DMS153 treated with DMSO at 0.1 percent for 48 hours (cell line): ENCODE measurements at regions not wholly inside any gene's neighbourhood (a gene's known extent, or its start where the extent isn't known, plus 50 kb on each side); places are given as distances from the start of the nearest gene placed in this dataset.
"Not testable (repeated sequence)": the region's sequence is repeated elsewhere in the genome, so short reads cannot be mapped to it uniquely, and the experiment has no call there.

Experiments
- DNase-seq: peaks from one replicate; lab custom pipeline; 2025; ENCODE audit not compliant: unreplicated experiment; lab: John Stamatoyannopoulos, UW

DNA sequence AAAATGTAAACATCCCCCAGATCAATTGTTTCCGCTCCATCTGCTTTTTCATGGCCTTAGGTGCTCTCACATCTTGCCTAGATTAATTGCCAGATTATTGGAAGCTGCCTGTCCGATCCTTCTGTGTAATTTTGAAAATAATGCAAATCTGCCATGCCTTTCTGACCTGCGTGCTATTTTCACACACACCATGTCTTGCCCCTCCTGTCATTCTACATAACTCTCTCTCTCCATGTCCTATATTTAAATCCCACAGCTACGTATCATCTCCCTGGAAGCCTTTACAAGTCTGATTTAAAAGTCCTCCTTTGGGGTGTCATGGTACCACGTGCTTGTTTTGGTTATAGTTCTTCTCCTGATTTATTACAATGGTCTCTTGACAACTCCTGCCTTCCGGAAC, 247.6 kb upstream of the ELAVL2 start:
- DNase-seq, result no peak

DNA sequence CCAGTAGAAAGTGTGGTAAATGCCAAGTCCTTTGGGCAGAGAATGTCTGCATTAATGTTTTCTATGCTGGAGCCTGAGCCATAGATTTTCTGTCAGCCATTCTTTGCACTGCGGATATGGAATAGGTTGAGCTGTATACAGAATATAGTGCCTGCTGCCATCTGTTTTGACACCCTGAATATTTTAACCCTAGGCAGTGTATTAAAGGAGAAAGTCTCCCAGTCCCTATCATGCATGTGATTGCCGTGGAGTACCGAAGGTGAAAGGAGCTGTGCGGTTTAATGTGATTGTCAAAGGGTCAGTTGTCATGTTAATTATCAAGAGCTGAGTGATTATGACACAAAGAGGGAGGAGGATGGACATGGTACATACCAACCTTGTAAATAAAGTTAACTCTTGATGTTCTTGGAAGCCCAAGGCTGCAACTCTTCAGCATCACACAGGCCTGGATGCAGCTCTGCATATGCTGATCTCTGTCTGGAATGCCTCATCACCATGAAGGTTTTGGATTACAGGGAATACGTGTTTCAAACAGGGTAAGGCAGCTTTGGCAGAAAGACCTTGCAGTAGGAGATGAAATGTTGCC, 247.1 kb upstream of the ELAVL2 start:
- no peak for DNase-seq

DNA sequence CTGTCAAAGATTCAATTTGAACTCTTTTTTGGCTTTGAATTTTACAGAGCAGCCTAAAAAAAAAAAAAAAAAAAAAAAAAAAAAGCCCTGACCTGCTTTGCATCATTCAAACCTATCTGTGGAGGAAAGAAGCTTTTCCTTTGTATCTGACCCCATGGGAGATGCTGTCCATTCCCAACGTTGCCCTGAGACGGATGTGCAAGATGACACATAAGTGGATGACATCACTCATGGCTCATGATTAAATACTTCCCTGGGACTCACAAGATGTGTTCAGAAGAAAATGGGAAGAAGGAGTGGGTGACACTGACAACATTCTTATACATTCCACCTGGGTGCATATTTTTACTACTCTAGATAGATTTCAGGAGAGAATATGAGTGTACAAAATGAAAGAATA, 245.7 kb upstream of the ELAVL2 start:
- no peak for DNase-seq

DNA sequence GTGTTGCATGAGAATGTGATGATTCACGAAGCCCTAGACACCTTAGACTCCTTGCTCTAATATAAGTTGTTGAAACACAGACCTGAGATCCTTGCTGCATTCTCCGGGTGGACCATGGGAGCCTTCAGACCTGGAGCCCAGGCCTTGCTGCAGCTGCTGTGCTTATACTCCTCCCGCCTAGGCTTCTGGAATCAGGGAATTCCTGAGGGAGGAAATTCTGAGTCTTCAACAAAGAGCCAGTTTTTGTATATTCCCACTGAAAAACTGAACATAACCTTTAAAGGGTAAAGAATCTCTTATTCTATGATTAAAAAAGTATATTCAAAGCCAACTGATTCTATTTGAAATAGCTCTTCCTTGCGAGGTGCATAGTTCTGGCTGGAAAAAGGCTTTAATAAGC, 245.1 kb upstream of the ELAVL2 start:
- no peak for DNase-seq

DNA sequence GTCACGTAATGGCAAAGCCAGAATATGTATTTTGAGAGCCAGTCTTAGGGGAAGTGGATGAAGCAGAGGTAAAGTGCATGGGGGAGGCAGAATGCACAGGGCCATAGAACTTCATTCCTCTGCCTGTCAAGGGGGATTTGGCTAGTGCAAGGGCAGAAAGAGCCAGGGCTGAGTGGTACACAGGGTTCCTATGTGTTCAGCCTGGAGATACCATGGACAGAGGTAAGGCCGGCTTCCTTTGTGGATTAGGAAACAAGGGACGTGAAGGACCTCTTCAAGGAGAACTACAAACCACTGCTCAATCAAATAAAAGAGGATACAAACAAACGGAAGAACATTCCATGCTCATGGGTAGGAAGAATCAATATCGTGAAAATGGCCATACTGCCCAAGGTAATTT, 241.1 kb upstream of the ELAVL2 start:
- DNase-seq, result not testable (repeated sequence)

DNA sequence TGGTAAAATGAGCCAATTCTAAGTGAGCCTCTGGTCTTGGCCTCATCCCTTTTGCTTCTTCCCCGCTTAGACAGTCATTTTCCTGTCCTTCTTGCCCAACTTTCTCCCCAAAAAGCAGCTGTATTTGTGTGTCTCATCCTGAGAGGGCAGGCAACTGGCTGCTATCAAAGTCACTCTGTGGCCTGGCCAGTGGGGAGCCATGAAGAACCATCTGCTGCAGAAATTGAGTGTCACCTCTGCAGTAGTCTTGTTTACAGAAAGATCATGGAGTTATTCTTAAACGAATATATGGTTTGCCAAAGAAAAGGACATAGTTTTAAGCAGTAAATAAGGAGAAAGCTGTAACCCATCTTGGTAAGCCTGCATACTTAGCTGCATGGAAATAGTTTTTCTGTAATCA, 233.6 kb upstream of the ELAVL2 start:
- DNase-seq, result no peak

DNA sequence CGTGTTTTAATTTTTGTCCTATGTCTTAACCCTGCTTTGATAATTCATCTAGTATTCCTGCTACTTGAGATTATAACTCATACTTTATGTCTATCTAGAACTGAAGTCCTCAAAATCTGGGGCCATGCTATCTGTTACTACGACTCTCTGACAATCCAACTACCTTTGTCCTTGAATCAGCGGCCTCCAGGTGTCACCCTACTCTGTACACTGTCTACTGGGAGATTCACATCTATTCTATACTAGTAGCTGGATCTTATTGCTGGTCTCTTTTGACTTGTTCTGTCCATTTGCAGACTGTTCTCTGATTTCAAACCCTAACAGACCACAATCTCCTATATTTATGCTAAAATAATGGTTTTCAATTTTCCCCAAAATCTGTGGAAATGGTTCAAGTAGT, 225.5 kb upstream of the ELAVL2 start:
- DNase-seq, result no peak

DNA sequence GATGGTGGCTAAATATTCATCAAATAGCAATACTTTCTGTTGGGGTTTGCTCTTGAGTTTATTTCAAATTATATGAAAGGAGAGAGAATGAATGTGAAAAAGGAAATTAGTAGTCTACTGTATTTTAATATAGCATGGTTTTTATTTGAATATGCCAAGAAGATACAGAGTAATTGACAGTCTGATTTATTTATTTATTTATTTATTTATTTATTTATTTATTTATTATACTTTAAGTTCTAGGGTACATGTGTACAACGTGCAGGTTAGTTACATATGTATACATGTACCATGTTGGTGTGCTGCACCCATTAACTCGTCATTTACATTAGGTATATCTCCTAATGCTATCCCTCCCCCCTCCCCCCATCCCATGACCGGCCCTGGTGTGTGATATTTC, 224.2 kb upstream of the ELAVL2 start:
- DNase-seq, result not testable (repeated sequence)

DNA sequence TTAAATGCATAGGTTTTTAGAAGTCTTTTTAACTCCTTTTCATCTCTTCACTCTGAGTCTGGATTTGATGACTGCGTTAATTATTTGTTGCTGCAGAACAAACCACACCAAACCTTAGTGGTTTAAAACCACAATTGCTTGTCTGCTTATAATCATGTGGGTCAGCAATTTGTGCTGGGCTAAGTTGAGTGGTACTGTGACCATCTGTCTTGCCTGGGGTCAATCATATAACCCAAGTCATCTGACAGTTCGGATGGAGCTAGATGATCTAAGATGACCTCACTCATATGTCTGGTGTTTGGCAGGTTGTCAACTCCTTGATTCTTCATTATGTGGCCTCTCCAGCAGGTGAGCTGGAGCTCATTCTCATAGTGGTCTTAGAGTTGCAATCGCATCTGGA, 219.1 kb upstream of the ELAVL2 start:
- DNase-seq, result no peak

DNA sequence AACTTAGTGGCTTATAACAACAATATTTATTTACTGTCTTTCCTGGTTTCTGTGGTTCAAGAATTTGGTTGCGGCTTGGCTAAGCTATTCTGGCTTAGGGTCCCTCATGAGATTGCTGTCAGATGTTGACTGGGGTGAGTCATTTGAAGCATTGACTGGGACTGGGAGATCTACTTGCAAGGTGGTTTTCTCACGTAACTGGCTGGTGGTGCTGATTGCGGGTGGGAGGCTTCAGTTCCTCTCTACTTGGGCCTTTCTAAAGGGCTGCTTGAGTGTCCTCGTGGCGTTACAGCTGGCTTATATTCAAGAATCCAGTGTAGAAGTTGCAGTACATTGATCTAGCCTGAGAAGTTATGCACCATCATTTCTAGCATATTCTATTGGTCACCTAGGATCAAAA, 218.5 kb upstream of the ELAVL2 start:
- DNase-seq, result no peak

DNA sequence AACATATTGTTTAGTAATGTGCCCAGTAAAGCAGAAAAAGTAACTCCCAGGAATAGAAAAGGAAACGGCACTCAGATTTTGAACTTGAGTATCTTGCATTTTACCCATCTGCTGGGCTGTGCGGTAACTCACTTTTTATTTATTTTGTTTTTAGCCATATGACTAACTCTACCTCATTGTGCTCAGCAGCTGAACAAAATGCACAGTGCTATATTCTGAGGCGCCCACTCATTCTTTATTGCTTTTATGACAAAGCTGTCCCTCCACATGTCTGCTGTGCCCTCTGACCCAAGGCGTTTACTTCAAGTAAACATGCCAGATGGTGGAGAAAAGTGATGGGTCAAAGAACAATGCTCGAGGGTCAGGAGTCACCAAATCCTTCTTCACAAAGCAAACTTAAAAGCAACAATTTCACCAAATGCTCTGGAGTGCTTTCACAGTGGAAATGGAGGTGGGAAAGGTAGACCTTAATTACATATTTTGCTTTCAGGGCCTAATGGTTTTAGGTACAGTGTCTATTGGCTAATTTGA, 215.2 kb upstream of the ELAVL2 start:
- DNase-seq, result no peak

DNA sequence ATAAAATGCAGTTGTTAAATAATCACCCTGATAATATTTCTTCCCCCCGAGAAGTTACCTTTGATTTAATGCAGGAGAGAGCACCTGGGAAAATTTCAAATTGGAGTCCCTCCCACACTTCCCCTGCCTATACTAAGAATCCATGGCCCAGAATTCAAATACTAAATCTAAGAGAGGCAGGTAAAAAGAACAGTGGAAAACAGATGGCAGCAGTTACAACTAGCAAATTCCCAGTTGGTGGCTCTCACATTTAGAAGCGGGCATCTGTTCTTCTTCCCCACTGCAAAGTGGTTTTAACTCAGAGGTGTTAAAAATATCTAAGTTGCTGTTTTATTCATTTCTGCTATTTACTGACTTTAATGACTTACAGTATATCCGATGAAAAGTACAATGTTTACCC, 210.4 kb upstream of the ELAVL2 start:
- no peak for DNase-seq

DNA sequence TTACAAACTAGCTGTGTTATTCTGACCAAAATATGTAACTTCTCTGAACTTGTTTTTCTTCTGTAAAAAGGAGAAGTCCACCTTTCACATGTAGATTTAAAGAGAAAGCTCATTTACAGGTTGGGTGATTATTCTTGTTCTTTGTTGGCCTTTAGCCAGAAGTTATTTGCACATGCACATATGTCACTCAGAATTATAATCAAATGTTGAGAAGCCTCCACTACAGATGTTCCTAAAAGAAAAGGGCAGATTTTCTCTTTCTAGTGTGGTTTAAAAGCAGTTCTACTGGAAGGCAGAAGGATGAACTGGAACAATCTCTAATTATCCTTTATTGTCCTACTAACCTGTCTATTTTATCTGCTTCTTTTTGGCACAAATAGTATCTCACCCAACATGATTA, 209.8 kb upstream of the ELAVL2 start:
- DNase-seq, result no peak

DNA sequence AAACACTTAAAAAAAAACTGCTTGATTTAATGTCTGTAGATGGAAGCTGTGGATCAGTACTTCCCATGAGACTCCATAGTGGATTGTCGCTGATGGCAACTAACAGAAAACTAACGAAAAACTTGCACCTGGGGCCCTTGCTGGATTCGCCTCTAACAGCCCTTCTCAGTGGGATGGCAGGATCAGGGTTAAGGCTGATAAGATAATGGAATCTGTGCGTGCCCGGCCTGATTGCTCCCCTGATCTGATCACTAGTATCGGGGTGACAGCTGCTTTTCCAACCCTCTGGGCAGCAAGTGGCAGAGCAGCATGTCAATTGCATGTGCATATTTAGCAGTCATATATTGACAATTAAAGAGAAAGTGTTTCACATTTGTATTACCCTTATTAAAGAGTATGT, 185.8 kb upstream of the ELAVL2 start:
- no peak for DNase-seq

DNA sequence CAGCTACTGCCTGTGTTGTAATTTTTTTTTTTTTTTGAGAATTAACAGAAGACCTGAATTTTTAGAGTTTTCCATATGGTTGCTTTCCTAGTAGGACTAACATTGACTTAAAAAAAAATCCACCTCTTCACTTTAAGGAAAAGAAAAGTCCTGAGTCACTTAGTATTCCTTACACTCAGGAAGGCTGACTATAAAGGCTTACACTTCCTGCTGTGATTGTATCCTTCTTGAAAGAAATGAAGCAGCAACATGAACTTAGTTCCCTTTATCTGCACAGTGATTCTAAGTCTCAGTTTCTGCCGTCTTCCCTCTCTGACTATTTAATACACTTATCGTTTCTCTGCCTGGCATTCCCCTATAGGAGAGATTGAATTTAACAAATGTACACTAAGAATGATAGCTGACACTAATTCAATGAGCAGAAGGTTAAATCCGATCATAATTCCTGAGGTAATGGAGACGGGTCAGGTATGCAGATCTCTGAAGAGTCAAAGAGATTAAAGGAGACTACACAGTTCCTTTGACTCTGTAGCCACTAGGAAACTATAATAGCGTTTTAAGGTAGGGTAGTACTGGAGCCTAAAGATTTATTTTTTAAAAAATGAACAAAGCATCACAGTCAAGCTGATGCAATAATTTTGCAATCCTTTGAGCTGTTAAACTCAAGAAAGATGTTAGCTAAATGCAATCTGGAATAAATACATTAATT, 185.1 kb upstream of the ELAVL2 start:
- DNase-seq, result no peak

DNA sequence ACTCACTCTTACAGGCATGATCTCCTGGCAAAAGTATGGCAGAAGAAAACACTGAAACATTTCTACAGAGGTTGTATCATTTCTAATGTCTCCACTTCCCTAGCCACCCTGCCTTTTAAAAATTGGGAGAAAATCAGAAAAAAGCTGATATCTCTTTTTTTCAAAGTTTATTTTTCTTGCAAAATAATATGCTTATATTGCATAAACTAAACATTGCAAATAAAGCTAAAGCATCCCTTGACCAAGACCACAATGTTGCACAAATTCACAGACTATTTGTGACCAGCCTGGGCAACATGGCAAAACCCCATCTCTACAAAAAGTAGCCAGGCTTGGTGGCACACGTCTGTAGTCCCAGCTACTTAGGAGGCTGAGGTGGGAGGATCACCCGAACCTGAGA, 183.3 kb upstream of the ELAVL2 start:
- no peak for DNase-seq

DNA sequence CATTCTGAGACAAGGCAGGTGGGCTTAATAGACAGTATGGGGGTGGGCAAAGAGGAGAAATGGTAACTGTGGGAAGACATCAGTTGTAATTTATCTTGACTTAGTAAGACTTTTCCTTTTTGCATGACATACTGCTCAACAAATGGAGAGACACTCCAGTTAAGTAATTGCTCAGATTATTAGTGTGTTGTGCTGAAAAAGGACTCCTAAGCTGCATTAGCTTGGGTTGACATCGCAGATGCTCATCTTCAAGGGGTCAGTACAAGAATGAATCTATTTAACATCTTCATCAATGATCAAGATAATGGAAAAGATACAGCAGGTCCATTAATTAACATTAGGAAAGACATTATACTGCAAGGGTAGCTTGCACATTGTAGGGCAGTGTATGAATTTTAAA, 181.1 kb upstream of the ELAVL2 start:
- no peak for DNase-seq

DNA sequence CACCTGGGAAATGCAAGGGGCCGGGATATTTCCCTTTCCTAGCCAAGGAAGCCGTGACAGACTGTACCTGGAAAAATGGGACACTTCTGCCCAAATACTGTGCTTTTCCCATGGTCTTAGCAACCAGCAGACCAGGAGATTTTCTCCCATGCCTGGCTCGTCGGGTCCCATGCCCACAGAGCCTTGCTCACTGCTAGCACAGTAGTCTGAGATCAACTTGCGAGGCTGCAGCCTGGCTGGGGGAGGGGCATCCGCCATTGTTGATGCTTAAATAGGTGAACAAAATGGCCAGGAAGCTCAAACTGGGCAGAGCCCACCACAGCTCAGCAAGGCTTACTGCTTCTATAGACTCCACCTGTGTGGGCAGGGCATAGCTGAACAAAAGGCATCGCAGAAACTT, 165.8 kb upstream of the ELAVL2 start:
- not testable (repeated sequence) for DNase-seq

DNA sequence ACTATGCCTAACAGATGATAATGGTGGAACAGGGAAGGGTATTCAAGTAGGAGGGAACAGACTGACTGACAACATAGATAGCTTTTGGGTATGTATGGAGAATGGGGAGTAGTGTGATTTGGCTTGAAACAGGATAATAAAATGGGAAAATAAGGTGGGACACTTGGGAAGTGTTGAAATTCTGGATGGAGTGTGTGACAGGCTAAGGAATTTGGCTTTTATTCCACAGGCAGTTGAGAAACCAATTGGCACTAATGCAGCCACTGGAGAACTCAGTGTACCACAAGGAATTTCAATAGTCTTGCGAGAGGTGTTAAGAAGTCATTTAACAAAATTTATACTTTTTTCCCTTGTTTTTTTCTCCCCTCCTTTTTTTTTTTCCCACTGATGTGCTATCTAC, 153.5 kb upstream of the ELAVL2 start:
- DNase-seq, result no peak

DNA sequence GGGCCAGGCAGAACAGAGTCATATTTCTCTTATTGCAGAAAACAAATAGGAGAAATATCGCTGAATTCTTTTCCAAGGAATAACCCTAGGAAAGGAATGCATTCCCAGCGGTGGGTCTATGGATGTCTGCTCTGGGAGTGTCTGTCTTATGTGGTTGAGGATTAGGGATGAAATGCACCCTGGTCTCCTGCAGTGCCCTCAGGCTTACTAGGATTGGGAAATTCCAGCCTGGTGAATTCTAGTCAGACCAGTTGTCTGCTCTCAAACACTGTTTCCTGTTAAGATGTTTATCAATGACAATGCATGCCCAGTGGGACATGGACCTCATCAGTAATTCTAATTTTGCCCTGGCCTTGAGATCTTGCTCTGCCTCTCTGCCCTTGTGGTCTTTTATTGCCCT, 136.1 kb upstream of the ELAVL2 start:
- DNase-seq, result no peak

DNA sequence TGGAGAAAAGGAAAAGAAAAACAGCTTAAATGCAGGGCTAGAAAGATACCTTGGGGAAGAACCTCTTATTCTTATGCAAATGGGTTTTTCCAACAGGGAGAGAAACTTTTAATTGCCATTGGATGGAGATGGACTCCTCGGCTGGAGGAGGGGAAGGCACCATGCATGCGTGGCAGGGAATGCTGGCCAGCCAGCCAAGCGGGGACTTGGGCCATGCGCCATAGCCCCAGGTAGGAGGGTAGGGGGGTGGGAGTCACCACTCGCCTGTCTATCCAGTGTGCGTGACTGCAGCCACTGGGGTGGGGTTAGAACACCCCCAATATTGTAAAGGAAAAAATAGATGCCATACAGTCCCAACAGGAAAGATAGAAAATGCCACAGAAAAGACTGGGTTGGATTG, 119.9 kb upstream of the ELAVL2 start:
- no peak for DNase-seq

DNA sequence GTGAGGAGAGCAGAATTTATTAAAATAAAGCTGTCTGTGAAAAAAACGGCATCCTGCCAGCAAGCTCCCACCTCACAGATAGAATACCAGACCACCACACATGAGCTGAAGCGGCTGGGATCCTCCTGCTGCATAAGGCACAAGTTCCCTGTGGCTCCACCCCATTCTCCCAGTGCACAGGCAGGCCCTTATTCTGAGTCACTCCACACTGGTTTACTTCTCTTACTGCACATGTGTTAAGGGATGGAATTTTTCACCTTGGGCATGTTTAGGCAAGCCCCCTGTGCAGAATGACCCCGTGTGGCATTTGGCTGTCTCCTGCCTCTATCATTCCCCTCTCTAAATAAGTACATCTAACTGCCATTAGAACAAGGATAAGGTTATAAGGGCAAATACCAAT, 115.0 kb upstream of the ELAVL2 start:
- no peak for DNase-seq

DNA sequence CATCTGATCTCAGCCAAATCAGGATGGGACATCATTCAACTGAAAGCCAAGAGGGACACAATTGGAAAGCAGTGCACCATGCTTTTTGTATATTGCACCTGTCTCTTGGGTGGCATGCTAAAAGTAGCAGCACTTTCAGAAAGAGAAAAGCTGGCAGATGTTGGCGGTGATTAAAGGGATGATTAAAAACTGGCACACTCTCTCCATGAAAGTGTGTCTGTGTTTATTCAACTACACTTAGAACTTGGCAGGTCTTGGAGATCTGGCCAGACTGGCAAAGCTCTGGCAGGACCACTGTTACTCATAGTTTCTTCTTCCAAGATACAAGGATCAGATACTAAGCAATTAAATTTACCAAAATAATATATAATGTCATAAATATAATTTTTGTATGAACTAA, 112.9 kb upstream of the ELAVL2 start:
- no peak for DNase-seq
